ENCODE measurements at regions not wholly inside any gene's neighbourhood (a gene's known extent, or its start where the extent isn't known, plus 50 kb on each side); places are given as distances from the start of the nearest gene placed in this dataset.

GRCh38 chr12:118536306-118536906 is 160.1 kb downstream of the SUDS3 start:
- no peak for TF ChIP-seq ZNF3 (CRISPR knock-in tag; IDR thresholded peaks at IDR 0.05)
- TF ChIP-seq, protein P1, sequence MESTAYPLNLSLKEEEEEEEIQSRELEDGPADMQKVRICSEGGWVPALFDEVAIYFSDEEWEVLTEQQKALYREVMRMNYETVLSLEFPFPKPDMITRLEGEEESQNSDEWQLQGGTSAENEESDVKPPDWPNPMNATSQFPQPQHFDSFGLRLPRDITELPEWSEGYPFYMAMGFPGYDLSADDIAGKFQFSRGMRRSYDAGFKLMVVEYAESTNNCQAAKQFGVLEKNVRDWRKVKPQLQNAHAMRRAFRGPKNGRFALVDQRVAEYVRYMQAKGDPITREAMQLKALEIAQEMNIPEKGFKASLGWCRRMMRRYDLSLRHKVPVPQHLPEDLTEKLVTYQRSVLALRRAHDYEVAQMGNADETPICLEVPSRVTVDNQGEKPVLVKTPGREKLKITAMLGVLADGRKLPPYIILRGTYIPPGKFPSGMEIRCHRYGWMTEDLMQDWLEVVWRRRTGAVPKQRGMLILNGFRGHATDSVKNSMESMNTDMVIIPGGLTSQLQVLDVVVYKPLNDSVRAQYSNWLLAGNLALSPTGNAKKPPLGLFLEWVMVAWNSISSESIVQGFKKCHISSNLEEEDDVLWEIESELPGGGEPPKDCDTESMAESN (CRISPR knock-in tag; conservative IDR thresholded peaks at IDR 0.05) = no peak
- TF ChIP-seq POLR2A (IDR thresholded peaks at IDR 0.05; ENCODE audit: insufficient read depth in 1 of 2, low read depth in 2 of 2, low read length in 2 of 2) = no peak
- no peak for TF ChIP-seq CTCF (CRISPR knock-in tag; IDR thresholded peaks at IDR 0.05)
- TF ChIP-seq FOXP1 (IDR thresholded peaks at IDR 0.05) = no peak
- TF ChIP-seq FOXP1 (CRISPR knock-in tag; IDR thresholded peaks at IDR 0.05) = no peak
- no peak for TF ChIP-seq EP300 (IDR thresholded peaks at IDR 0.05; ENCODE audit: low read depth in 2 of 2, low read length in 2 of 2)
- TF ChIP-seq EP300 (CRISPR knock-in tag; IDR thresholded peaks at IDR 0.05; ENCODE audit: borderline replicate concordance) = no peak
- TF ChIP-seq HDAC2 (CRISPR knock-in tag; IDR thresholded peaks at IDR 0.05) = no peak
- TF ChIP-seq TBL1XR1 (IDR thresholded peaks at IDR 0.05; ENCODE audit: borderline replicate concordance, low read length, partially characterized antibody) = no peak
